NCI-H1105 treated with DMSO at 0.1 percent for 48 hours (cell line): ENCODE measurements at regions not wholly inside any gene's neighbourhood (a gene's known extent, or its start where the extent isn't known, plus 50 kb on each side); places are given as distances from the start of the nearest gene placed in this dataset.
"Not testable (repeated sequence)": the region's sequence is repeated elsewhere in the genome, so short reads cannot be mapped to it uniquely, and the experiment has no call there.

Experiments
- DNase-seq: peaks from one replicate; lab custom pipeline; 2025; lab: John Stamatoyannopoulos, UW

DNA sequence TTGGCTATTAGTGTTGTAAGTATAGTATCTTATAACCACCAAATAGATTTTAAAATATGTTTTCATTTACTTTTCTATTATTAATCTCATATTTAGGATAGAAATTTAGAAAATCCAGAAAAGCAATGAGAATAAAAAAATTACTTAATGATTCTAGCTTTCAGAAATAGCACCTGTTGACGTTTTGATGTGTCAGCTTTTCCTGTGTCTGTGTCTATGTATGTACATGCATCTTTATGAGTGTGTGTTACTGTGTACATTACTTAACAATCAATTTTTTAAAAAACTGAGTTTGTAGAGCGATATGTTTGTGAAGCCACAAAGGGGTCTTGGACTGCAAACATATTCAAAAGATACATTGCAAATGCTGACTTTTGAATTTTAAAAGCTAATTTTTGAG lies 526.9 kb downstream of the BCKDHB start:
- DNase-seq = no peak

DNA sequence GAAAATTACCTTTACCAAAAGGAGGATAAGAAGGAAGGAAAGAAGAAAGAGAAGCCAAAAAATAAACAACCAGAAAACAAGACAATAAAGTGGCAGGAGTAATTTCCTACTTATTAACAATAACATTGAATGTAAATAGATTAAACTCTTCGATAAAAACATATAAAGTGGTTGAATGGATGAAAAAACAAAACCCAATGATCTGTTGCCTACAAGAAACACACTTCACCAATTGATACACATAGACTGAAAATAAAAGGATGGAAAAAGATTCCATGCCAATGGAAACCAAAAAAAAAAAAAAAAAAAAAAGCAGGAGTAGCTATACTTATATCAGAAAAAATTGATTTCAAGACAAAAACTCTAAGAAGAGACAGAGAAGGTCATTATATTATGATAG lies 518.9 kb downstream of the BCKDHB start:
- DNase-seq = no peak

DNA sequence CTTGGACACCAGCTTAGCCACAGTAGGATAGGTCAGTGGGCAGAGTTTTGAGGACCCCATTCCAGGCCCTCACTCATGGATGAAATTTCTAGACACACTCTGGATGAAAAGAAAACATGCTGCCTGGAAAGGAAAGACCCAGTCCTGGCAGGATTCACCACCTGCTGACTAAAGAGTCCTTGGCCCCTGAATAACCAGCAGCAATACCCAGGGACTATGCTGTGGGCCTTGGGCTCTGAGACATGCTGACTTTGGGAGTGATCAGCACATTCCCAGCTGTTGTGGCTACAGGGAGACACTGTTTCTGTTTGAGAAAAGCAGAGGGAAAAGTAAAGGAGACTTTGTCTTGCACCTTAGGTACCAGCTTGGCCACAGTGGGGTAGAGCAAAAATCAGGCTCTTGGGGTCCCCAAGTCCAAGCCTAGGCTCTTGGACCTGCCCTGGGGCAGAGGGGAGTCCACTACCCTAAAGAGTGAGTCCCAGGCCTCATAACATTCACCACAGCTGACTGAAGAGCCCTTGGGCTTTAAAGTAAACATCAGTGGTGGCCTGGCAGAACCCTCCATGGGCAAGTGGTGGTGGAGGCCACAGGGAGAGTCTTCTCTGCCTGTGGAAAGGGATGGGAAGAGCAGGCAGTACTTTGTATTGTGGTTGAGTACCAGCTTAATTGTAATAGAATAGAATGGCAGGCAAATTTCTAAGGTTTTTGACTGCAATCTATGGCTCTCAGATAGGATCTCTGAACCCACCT lies 516.8 kb downstream of the BCKDHB start:
- no peak for DNase-seq

DNA sequence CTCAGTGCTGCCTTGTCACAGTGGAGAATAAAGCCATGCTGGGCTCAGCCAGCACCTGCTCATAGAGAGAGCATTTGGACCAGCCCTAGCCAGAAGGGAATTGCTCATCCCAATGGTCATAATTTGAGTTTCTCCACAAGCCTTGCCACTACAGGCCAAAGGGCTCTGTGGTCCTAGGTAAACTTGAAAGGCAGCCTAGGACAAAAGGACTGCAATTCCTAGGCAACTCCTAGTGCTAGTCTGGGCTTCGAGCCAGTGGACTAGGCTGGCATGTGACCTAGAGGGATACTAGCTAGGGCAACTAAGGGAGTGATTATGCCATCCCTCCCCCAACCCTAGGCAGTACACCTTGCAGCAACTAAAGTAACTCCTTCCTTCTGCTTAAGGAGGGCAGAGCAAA lies 516.2 kb downstream of the BCKDHB start:
- DNase-seq = peak; percentile 32

DNA sequence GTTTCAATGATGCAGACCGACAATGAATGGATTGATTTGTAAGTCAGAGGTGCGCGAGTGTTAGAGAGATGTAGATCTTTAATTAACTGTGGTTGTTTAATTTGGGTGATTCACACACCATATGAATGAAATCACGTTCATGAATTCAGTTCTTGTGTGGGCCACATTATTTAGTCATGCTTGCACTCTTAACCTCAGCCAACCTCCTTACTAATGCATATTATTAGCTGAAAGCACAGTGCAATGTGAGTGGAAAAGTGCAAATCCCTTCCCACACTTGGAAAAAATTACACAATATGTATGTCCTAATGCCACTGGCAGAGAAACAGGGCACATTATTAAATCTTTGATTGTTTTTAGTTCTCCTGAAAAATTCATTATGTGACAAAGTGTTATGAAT lies 512.5 kb downstream of the BCKDHB start:
- no peak for DNase-seq

DNA sequence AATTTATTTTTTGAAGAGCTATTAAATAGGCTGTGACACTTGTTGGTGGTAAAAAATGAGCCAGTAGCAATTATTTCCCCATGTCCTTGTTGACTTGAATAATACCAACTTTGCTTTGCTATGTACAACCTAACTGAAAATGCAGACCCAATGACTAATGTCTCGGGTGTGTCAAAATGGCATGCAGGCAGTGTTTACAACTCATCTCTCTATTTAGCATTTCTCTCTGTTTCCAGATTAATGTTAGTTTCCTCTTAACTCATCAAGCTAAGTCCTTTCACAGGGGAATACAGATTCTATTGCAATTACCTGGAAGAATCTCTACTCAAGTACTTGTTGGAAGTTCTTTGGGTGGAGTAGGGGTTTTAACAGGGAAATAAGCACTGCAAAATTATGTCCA lies 504.4 kb downstream of the BCKDHB start:
- DNase-seq = no peak

DNA sequence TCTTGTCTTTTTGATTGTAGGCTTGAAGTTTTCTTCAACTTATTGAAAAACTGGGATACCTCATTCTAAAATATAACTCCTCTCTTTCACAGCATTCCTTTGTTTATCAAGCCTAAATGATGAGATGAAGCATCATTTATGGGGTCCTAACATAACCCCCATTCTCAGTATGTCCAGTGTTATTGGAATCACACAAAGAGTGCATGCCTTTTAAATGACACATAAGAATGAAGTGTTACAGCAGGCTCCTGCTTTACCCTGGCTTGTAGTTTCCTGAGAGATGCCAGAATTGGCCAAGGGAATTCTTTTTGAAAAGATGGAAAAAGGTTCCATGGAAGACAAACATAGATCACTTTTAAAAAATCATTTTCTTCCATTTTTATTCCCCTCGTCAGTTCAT lies 502.4 kb downstream of the BCKDHB start:
- DNase-seq = no peak

DNA sequence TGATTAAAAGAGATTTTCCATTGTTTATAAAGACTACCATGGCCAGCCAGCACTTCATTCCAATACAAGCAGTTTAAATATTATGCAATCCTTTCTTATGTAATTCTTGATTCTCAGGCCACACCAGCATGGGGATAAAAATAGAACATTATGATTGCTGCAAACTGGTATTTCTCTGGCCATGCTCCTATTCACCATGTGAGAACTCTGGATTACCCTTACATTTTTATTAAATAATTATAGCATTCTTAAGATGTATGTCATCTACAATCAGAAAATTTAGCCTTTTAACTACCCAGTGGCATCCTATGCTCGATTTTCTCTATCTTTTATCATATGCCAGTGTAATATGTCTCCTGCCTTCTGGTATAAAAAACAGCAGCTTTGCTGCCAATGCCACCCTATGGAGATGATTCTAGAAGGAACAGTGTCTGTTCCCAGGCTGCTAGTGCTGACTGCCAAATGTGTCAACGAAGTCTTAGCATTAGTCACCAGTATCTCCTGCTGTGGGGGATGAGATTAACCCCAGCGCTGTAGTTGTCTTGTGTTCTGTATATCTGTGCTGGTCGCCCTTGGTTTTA lies 501.4 kb downstream of the BCKDHB start:
- DNase-seq = no peak

DNA sequence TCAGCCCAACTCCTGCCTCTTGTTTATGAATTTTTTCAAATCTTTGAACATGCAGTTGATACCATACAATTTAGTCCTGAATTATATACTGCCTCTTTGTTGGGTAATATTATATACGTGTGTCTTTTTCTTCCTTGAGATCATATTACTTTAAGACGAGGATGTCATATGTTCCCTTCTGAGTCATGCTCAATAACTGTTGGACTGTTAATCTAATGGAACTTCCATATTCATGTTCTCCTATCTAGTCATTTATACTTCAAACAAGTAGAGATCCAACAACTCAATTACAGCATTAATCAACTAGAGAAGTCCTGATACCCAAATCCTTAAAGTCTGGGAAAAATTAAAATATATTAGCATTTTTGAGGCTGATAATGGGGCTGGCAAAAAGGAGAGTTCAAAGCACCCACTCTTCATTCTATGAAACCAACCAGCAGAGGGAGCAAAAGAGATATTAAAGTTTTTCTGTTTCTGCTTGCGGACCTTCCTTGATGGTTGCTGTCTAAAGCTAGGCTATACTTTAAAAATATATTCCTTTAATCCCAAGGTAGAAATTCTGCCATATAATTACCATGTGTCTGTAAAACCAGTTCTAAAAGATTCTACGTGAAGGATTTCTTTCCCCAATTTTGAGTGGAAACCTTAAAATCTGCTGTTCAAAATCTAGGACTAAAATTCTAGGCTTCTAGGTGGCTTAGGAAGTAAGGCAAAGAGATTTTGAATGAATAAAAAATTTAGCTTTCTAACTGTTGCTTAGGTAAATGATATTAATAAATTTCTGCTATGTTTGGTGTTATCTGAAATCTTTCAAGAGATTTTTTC lies 498.9 kb downstream of the BCKDHB start:
- peak; percentile 45 for DNase-seq

DNA sequence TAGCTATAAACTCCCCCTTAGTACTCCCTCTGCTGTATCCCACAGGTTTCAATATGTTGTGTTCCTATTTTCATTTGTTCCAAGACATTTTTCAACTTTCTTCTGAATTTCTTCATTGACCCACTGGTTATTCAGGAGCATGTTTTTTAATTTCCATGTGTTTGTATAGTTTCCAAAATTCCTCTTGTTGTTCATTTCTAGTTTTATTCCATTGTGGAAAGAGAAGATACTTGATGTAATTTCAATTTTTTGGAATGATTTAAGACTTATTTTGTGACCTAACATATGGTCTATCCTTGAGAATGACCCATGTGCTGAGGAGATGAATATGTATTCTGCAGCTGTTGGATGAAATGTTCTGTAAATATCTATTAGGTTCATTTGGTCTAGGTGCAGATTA lies 497.2 kb downstream of the BCKDHB start:
- DNase-seq = no peak

DNA sequence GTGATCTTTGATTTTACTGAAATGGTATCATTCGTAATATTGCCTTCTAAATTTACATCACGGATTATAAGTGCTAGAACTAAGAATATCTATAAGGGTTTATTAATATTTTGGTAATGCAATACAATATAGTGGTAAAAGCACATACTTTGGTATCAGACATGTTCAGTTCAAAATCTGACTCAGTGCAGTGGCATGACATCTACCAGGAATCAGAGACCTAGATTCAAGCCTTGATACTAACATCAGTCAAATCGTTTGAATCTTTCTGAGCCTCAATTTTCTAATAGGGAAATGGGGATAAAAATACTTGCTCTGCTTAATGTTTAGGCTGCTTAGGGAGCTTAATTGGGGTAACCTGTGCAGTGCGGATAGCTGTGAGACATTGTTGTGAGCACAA lies 488.0 kb downstream of the BCKDHB start:
- DNase-seq = no peak

DNA sequence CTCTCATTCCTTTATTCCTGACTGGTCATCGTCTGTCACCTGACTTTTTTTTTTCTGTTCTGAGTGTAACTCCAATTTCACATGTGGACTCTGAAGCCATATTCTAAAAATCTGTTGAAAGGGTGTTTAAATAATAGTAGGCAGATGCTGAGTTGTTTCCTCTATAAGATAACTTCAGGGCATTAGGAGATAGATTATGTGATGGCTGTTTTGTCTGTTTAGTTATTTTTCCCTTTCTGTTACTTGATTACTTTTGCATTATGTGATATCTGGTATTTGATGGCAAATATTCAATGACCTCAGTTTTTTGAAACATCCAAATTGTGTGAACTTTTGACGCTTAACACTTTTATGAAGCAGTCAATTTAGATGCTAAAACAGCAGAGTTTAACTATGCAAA lies 486.0 kb downstream of the BCKDHB start:
- DNase-seq = no peak

DNA sequence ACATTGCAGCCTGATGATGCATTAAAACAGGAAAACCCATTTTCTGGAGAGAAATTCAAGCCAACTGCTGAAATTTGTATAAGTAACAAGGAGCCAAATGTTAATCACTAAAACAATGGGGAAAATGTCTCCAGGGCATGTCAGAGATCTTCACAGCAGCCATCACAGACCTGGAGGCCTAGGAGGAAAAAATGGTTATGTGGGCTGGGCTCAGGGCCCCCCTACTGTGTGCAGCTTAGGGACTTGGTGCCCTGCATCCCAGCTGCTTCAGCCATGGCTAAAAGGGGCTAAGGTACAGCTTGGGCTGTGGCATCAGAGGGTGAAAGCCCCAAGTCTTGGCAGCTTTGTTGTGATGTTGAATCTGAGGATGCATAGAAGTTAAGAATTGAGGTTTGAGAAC lies 479.8 kb downstream of the BCKDHB start:
- DNase-seq = no peak

DNA sequence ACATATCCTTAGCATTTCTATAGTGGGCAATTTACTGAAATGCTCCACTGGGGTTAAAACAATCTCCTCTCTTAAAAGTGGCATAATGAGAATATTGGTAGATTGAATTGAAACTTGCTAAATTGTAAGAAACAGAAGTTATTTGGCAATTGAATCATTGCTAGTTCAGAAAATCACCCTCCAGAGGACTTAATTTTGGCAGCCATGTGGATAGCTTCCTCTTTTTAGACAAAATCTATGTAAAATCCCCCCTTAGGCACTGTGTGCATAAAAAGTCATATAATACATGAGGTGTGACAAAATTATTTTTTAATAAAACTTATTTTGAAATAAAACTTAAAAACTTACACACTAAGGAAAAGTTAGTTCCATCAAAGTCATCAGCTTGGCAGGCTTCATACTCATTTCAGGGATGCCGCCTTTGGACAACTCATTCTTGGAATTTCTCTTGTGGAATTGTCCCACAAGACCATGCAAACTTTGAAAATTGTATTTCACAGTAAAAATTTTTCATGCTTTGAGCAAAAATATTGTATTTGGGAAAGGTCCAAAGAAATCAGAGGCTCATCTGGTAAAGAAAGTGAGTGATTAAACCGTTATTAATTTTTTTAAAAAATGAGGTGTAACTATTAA lies 473.0 kb downstream of the BCKDHB start:
- DNase-seq = no peak

DNA sequence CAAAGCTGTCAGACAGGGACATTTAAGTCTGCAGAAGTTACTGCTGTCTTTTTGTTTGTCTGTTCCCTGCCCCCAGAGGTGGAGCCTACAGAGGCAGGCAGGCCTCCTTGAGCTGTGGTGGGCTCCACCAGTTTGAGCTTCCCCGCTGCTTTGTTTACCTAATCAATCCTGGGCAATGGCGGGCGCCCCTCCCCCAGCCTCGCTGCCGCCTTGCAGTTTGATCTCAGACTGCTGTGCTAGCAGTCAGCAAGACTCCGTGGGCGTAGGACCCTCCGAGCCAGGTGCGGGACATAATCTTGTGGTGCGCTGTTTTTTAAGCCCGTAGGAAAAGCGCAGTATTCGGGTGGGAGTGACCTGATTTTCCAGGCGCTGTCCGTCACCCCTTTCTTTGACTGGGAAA lies 466.8 kb downstream of the BCKDHB start:
- DNase-seq = not testable (repeated sequence)

DNA sequence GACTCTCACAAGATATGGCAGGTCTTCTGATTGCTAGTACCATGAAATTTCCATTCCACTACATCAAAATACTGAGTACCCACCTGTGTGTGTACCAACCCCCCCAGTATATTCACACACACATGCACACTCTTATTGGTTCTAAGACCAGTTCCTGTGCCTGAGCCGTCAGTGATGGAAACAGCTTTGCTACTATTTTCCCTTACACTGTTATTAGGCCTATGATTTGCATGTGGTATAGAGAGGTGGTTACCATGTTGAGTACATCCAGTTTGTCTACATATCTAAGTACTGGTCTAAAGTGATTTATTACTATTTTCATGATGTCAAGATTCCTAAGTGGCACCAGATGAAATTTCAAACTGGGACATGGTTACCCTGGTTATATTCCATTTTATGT lies 459.9 kb downstream of the BCKDHB start:
- no peak for DNase-seq

DNA sequence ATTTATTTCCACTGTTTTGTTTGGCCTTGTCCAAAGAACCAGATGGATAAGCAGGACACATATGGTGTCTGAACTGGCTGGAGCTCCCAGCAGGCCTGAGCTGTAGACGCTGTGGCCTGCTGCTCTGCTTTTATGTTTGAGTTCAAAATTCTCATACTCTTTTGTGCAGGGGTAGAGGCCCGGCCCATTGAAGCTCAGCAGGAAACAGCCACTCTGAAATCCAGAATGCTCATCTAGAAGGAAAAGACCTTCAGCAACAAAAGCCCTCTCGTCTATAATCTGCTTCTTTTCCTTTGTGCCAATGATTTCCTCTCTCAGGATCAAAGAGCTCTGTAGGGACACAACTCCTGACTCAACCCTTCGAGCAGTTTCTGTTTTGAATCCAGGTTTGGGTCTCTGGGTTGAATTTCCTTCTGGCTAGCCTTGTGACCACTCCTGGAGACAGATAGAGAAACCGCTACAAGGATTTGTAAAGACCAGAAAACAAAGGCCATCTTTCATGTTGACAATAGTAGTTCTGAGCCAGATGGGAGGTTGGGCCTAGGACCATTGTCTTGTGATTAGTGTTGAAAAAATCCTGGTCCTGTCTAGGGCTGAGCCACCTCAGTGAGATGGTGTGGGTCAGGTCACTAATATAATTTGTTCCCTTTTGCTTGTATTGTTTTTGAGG lies 446.7 kb downstream of the BCKDHB start:
- no peak for DNase-seq

DNA sequence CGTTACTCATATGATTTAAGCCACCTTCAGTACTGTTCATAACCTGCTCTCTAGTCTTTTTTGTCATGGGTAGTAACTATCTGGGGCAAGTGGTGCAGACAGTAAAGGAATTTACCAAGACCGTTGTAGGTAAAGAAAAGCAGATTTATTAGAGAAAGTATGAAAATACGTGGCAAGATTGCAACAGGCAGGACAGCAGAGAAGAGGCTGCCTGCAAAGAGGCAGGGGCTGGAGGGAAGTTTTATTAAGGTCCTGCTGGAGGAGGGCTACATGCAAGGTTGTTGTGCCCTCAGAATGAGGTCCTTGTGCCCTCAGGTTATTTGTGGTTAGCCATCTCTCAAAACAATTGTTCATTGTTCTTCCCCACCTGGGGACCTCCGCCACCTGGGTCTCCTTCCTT lies 444.3 kb downstream of the BCKDHB start:
- DNase-seq = no peak

DNA sequence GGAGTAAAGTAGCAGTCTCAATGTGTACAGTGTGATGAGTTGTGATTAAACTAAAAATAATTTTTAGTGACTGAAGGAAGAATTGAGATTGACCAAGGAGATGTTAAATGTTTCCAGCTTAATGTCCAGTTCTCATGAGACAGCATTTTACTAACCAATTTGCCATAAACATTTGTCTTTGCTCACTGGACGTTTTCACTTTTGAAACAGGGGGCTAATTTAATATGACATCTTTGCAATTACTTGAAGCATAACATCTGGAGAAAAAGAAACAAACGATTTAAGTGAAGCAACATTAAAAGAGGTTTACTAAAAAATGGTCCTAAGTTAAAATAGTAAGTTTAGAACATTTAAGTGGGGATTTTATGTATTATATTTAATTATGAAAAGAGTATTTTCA lies 443.8 kb downstream of the BCKDHB start:
- DNase-seq = no peak

DNA sequence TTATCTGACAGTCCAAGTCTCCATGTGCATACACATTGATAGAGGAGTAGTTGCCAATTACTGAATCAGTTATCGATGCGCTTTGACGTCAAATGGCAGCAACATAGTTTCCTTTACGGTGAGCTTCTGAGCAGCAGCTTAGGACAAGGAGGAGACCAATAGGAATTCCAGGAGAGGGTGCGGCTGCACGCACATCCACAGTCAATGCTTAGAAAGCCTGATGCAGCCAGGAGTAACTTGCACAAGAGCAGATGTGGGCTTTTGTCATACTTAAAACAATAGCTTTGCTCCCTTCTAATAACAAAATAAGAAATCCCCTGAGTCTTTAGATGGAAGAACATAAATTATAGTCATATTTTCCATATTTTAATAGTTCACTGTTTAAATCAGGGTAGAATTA lies 442.1 kb downstream of the BCKDHB start:
- no peak for DNase-seq

DNA sequence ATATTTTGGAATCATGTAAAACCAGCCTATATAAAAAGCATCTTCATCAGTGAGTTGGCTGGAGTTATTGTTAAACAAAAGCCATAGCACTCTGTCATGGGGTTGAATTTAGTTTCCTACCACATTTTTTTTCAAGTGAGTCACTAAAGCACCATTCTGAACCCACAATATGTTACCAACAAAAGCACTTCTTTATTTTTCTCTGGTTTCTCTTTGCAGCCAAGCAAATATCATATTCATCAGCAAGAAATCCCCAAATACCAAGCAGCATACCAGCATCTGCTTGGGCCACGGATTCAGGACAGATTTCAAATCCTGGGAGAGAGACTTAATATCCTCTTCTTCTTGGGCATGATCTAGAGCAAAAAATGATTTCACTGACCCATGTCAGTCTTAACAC lies 441.4 kb downstream of the BCKDHB start:
- no peak for DNase-seq
